Peyer's patch (tissue), 4 donors: ENCODE measurements at regions not wholly inside any gene's neighbourhood (a gene's known extent, or its start where the extent isn't known, plus 50 kb on each side); places are given as distances from the start of the nearest gene placed in this dataset.

Experiments
- DNase-seq, 3 donors: peaks; one replicate each; pipeline ENCODE4 v3.0.0-alpha.2; 2017 to 2019
- H3K27ac ChIP-seq, 4 donors: fragments of 200-600 bp; sonication (generic); one replicate each; pipeline ENCODE4 v1.5.1; 2016 to 2019
- H3K27me3 ChIP-seq, 2 donors: fragments of 200-600 bp; sonication (generic); one replicate each; pipeline ENCODE4 v1.5.1; 2019
- H3K36me3 ChIP-seq, 3 donors: fragments of 200-600 bp; sonication (generic); one replicate each; pipeline ENCODE4 v1.5.1; 2016 to 2019
- H3K4me1 ChIP-seq, 4 donors: fragments of 200-600 bp; sonication (generic); one replicate each; pipeline ENCODE4 v1.5.1; 2016 to 2019
- H3K4me3 ChIP-seq, 4 donors: fragments of 200-600 bp; sonication (generic); 1 replicate in 3 of 4; 2 replicates in 1 of 4; pipeline ENCODE4 v1.5.1; 2016 to 2019; ENCODE audit warnings: mild to moderate bottlenecking in 1 of 4
- H3K9me3 ChIP-seq, 4 donors: fragments of 200-600 bp; sonication (generic); one replicate each; pipeline ENCODE4 v1.5.1; 2016 to 2019; ENCODE audit warnings: mild to moderate bottlenecking in 1 of 4
- CTCF ChIP-seq, 6 experiments: fragments of 450-650 bp in 4 of 6; fragments of 200-600 bp in 2 of 6; sonication (generic) in 1 of 6; IDR thresholded peaks; one replicate each; pipeline ENCODE4 v1.5.1; 2017 to 2019; ENCODE audit warnings: antibody characterized with exemption in 6 of 6, mild to moderate bottlenecking in 3 of 6, moderate library complexity in 1 of 6
- POLR2A ChIP-seq, 2 donors: fragments of 450-650 bp; IDR thresholded peaks; one replicate each; pipeline ENCODE4 v1.5.1; 2017; ENCODE audit warnings: antibody characterized with exemption in 2 of 2, mild to moderate bottlenecking in 2 of 2, moderate library complexity in 2 of 2

GRCh38 chr6:56863366-56863765, 91.5 kb upstream of the BEND6 start:
- H3K4me1 ChIP-seq = peaks cover 0 to 34% (median 0%) of the 10 kb centered on the region in 4 donors
- H3K36me3 ChIP-seq = no peaks in the 10 kb centered on the region
- H3K4me3 ChIP-seq = no peak overlapping the region
- TF ChIP-seq POLR2A (IDR thresholded peaks at IDR 0.05) = no peak
- no peak for TF ChIP-seq CTCF (IDR thresholded peaks at IDR 0.05)
- peak overlapping the region in 2 of 4 donors; percentile 50 to 52 for H3K27ac ChIP-seq
- no peaks in the 10 kb centered on the region for H3K27me3 ChIP-seq
- peak in 1 of 3 donors; percentile 55 for DNase-seq
- H3K9me3 ChIP-seq = no peaks in the 10 kb centered on the region

- Histone ChIP-seq H3K36me3 (no peaks in the 10 kb centered on the region), H3K27me3 (no peaks in the 10 kb centered on the region), H3K27ac (peak overlapping the region in 2 of 4 donors; percentile 7 to 50), H3K9me3 (no peaks in the 10 kb centered on the region), H3K4me3 (no peak overlapping the region), H3K4me1 (peaks cover 0 to 34% (median 0%) of the 10 kb centered on the region in 4 donors)
- TF ChIP-seq CTCF (IDR thresholded peaks at IDR 0.05) = no peak
- no peak for TF ChIP-seq POLR2A (IDR thresholded peaks at IDR 0.05)
- no peak for DNase-seq
Measured at GRCh38 chr6:56862415-56863175, 92.3 kb upstream of the BEND6 start.

GRCh38 chr6:56860475-56860874, 94.4 kb upstream of the BEND6 start:
- TF ChIP-seq POLR2A (IDR thresholded peaks at IDR 0.05) (no peak), CTCF (IDR thresholded peaks at IDR 0.05) (no peak)
- no peaks in the 10 kb centered on the region for H3K27me3 ChIP-seq
- H3K4me1 ChIP-seq = peaks cover 0 to 32% (median 0%) of the 10 kb centered on the region in 4 donors
- peak in 1 of 3 donors; percentile 60 for DNase-seq
- H3K9me3 ChIP-seq = no peaks in the 10 kb centered on the region
- peak overlapping the region in 1 of 4 donors; percentile 53 for H3K27ac ChIP-seq
- no peaks in the 10 kb centered on the region for H3K36me3 ChIP-seq
- H3K4me3 ChIP-seq = no peak overlapping the region

GRCh38 chr6:56856036-56856580, 98.8 kb upstream of the BEND6 start:
- no peaks in the 10 kb centered on the region for H3K36me3 ChIP-seq
- peaks cover 0 to 12% (median 0%) of the 10 kb centered on the region in 4 donors for H3K4me1 ChIP-seq
- TF ChIP-seq CTCF (IDR thresholded peaks at IDR 0.05) = no peak
- no peaks in the 10 kb centered on the region for H3K9me3 ChIP-seq
- H3K4me3 ChIP-seq = no peak overlapping the region
- H3K27me3 ChIP-seq = no peaks in the 10 kb centered on the region
- no peak overlapping the region for H3K27ac ChIP-seq
- DNase-seq = no peak

- TF ChIP-seq CTCF (IDR thresholded peaks at IDR 0.05) = no peak
- no peak for TF ChIP-seq POLR2A (IDR thresholded peaks at IDR 0.05)
- H3K27me3 ChIP-seq = no peaks in the 10 kb centered on the region
- no peak for DNase-seq
Measured at GRCh38 chr6:56854086-56854485, 100.8 kb upstream of the BEND6 start.

More at GRCh38 chr6:56854086-56854485, 100.8 kb upstream of the BEND6 start:
- Histone ChIP-seq H3K9me3 (no peaks in the 10 kb centered on the region), H3K36me3 (no peaks in the 10 kb centered on the region), H3K4me3 (no peak overlapping the region), H3K27ac (no peak overlapping the region), H3K4me1 (peaks cover 0 to 13% (median 0%) of the 10 kb centered on the region in 4 donors)
